IPS-18a (cell line): ENCODE measurements at regions not wholly inside any gene's neighbourhood (a gene's known extent, or its start where the extent isn't known, plus 50 kb on each side); places are given as distances from the start of the nearest gene placed in this dataset.

Source experiments
- H3K27ac ChIP-seq: one replicate; pipeline ENCODE4 v1.5.1; 2013; ENCODE audit warnings: low read length
- H3K27me3 ChIP-seq: one replicate; pipeline ENCODE4 v1.6.1; 2013; ENCODE audit warnings: mild to moderate bottlenecking, low read length; ENCODE audit not compliant: control insufficient read depth, insufficient read depth
- H3K36me3 ChIP-seq: one replicate; pipeline ENCODE4 v1.6.1; 2013; ENCODE audit warnings: low read depth, low read length; ENCODE audit not compliant: control insufficient read depth
- H3K4me1 ChIP-seq: one replicate; pipeline ENCODE4 v1.6.1; 2013; ENCODE audit warnings: low read depth, low read length; ENCODE audit not compliant: control insufficient read depth
- H3K4me3 ChIP-seq: one replicate; pipeline ENCODE4 v1.5.1; 2013; ENCODE audit warnings: low read length
- H3K9ac ChIP-seq: one replicate; pipeline ENCODE4 v1.6.1; 2013; ENCODE audit warnings: mild to moderate bottlenecking, low read length, moderate library complexity
- H3K9me3 ChIP-seq: one replicate; pipeline ENCODE4 v1.6.1; 2013; ENCODE audit warnings: low read depth, low read length; ENCODE audit not compliant: control insufficient read depth

DNA sequence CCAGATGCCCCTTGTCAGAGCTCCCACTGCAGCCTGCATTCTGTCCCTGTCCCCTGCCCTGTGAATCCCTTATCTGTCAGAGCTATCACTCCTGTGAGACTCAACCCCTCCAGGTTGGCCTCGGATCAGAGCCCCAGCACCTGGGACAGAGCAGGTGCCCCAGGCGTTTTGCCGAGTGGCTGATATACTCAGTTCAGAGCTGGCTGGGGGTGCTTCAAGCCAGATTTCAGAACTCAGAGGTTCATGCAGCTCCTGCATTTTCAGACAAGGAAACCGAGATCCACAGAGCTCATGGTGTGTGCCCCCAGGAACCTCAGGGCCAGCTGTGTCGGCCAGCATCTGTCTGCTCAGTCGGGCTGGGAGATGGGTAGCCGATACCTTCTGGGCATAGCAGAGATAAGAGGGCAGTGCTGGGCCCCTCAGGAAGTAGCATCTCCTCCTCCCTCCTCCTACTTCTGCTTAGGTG, 228.0 kb upstream of the RTL1 start:
- H3K4me3 ChIP-seq, result no peak overlapping the region
- H3K4me1 ChIP-seq, result no peaks in the 10 kb centered on the region
- no peaks in the 10 kb centered on the region for H3K27me3 ChIP-seq

DNA sequence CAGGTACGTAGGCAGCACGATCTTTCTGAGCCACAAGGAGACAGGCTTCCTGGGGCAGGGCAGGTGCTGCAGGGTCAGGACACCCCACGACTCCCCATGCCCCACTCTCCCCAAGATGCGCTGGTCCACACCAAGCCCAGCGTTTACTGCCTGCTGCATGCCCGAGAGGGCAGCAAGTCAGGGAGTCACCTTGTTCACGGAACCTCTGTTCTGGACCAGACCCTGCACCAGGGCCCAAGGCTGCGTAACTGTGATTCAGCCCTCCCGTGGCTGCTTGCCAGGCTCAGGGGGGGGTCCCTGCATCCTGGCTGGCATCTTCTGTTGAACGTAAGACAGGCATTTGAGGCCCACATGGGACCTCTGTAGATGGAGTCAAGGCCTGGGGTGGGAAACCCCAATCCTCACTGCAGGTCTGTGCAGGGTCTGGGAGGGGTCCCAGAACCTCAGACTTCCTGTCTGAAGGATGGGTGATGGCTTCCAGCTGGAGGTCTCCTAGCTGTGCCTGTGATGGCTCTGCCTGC, 228.6 kb upstream of the RTL1 start:
- Histone ChIP-seq H3K4me1 (no peaks in the 10 kb centered on the region), H3K4me3 (no peak overlapping the region), H3K27ac (no peak overlapping the region), H3K36me3 (no peaks in the 10 kb centered on the region), H3K27me3 (no peaks in the 10 kb centered on the region), H3K9me3 (no peaks in the 10 kb centered on the region), H3K9ac (no peak overlapping the region)

More for the DNA sequence above, 228.0 kb upstream of the RTL1 start:
- Histone ChIP-seq H3K27ac (no peak overlapping the region), H3K36me3 (no peaks in the 10 kb centered on the region), H3K9me3 (no peaks in the 10 kb centered on the region), H3K9ac (no peak overlapping the region)

DNA sequence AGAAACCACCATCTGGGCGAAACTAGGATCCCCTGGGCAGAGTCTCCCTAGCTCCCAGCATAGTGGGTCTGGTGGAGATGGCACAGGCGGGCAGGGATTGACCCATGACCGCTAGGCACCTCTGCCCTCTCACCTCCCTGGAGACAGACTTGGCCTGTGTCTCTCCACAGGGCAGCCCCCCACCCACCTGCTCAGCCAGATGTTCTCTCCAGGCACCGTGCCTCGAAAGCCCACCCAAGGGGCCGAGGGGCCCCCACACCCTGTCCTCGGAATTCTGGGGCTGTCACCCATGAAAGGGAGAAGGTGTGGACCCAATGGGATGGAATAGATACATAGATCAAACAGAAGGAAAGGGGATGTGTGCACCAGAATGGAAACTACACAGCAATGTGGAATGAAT, 229.1 kb upstream of the RTL1 start:
- Histone ChIP-seq H3K27me3 (no peaks in the 10 kb centered on the region), H3K36me3 (no peaks in the 10 kb centered on the region), H3K27ac (no peak overlapping the region), H3K4me3 (no peak overlapping the region), H3K4me1 (no peaks in the 10 kb centered on the region), H3K9me3 (no peaks in the 10 kb centered on the region), H3K9ac (no peak overlapping the region)

DNA sequence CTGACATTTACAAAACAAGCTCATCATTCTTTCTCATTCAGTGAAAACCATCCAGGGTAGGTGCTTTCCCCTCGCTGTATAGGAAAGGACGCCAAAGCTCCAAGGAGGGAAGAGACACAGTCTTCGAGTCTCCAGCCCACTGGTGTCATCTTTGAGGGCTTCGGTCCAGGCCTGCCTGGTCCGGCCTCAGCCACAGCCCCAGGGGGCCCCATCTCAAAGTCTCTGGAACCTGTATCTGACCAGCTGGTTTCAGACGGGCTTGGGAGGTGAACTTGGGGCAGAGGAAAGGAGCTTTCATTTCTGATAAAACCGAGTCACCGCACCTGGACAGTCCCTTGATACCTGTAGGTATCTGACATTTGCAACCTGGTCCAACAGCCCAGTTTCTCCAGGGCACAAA, 229.5 kb upstream of the RTL1 start:
- Histone ChIP-seq H3K27ac (no peak overlapping the region), H3K36me3 (no peaks in the 10 kb centered on the region), H3K9ac (no peak overlapping the region), H3K9me3 (no peaks in the 10 kb centered on the region), H3K4me1 (no peaks in the 10 kb centered on the region), H3K27me3 (no peaks in the 10 kb centered on the region), H3K4me3 (no peak overlapping the region)

DNA sequence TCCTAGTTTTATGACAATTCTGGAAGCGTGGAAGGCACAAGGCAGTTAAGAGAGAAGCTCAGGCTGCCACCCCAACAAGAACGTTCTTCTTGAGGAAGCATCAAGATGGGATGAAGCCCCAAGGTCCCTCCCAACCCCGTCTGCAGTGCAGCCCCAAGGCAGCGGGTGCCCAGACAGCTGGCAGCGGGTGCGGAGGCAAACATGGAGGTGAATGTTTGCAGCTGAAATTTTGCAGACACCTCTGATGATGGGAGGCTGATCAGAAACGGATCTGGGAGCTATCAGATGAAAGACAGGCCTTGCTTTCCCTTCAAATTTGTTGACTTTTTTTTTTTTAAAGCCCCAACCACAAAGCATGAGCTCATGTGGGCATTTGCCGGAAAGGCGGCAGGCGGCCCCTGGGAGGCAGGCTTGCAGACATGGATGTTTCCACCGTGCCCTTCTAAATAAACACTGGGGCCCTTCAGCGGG, 230.7 kb upstream of the RTL1 start:
- no peaks in the 10 kb centered on the region for H3K27me3 ChIP-seq
- H3K9ac ChIP-seq, result no peak overlapping the region
- H3K9me3 ChIP-seq, result no peaks in the 10 kb centered on the region
- H3K4me1 ChIP-seq, result no peaks in the 10 kb centered on the region
- H3K4me3 ChIP-seq, result no peak overlapping the region
- no peak overlapping the region for H3K27ac ChIP-seq
- no peaks in the 10 kb centered on the region for H3K36me3 ChIP-seq

DNA sequence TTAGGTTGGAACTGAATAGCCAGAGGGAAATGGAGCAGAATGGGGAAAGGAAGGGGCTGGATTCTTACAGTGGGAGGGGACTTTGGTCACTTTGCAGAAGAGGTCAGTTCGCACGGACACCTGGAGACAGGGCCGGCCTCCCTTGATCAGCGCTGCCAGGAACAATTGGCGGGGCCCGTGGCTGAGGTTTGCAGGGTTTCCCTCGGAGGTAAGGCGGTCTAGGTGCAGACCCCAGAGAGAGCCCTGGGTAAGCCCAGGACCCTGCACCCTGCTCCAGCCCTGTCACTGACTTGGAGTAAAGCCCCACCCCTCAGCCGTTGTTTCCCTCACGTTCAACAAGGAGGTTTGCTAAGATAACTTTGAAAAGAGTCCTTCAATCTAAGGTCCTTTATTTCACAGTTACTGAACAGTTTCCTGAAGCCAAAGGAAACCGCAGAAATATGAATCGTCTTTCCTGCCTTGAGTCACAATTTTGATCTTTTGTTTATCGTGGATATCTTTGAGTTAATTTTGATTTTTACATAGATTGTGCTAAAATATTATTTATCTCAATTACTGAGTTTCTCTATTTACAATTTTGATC, 231.4 kb upstream of the RTL1 start:
- Histone ChIP-seq H3K36me3 (no peaks in the 10 kb centered on the region), H3K9ac (no peak overlapping the region), H3K27me3 (no peaks in the 10 kb centered on the region), H3K4me1 (no peaks in the 10 kb centered on the region), H3K9me3 (no peaks in the 10 kb centered on the region), H3K27ac (no peak overlapping the region), H3K4me3 (no peak overlapping the region)

DNA sequence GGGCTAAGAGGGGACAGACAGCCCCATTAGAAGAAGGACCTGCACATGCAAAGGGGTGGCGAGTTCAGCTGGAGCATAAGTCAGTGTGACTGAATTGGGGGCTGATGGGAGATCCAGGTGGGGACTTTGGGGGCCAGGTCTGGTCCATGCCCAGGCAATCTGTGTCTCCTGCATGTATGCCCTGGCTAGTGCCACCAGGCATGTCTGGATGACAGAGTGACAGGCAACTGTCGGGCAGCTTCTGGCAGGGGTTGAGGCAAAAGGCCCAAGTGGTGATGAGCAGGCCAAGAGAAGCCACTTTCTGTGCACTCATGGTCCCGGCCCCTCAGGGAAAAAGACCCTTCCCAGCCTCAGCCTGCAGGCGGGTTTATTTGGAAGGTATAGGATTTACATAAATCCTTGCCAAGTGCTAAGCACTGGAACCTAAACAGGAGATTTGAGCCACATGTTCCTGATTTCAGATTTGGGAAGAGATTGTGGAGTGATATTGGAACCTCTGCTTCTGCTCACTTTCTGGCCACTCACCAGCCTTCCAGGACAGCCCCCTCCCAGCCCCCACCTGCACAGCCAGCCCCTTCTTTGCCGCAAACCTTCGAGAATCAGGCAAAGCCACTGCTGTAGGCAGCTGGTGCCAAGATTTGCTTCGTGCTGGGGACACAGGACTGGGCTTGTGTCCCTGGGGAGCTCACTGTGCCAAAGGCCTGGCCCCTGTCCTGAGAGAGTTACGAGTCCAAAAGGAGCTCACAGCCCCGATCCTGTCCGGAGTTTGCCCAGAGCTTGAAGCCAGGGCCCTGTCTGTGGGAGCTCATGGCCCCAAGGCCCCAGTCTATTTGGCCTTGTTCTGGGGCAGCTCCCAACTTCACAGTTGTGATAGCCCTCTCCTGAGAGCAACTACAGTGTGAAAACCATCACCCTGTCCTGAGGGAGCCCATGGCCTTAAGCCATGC, 232.5 kb upstream of the RTL1 start:
- H3K4me3 ChIP-seq, result no peak overlapping the region
- no peaks in the 10 kb centered on the region for H3K27me3 ChIP-seq
- no peak overlapping the region for H3K9ac ChIP-seq
- no peaks in the 10 kb centered on the region for H3K9me3 ChIP-seq
- no peak overlapping the region for H3K27ac ChIP-seq
- H3K36me3 ChIP-seq, result no peaks in the 10 kb centered on the region
- no peaks in the 10 kb centered on the region for H3K4me1 ChIP-seq

DNA sequence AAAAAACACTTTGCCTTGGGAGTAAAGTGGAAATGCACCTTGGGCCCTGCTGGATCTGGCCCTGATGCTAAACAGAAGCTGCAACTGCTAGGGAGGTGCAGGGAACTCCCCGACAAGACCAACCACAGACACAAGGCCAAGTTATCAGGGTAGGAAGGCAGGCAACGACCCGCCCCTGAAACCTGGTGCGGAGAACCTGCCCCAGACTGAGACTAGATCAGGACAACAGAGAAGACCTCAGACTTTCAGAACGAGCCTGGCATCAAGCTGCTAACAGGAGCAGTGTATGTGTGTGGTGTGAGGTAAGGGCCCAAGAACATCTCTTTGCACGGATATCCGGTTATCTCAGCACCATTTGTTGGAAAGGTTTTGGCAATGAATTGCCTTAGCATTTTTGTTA, 233.7 kb upstream of the RTL1 start:
- no peak overlapping the region for H3K4me3 ChIP-seq
- no peak overlapping the region for H3K9ac ChIP-seq
- no peaks in the 10 kb centered on the region for H3K36me3 ChIP-seq
- no peak overlapping the region for H3K27ac ChIP-seq
- H3K9me3 ChIP-seq, result peaks cover 6% of the 10 kb centered on the region
- no peaks in the 10 kb centered on the region for H3K4me1 ChIP-seq
- no peaks in the 10 kb centered on the region for H3K27me3 ChIP-seq

DNA sequence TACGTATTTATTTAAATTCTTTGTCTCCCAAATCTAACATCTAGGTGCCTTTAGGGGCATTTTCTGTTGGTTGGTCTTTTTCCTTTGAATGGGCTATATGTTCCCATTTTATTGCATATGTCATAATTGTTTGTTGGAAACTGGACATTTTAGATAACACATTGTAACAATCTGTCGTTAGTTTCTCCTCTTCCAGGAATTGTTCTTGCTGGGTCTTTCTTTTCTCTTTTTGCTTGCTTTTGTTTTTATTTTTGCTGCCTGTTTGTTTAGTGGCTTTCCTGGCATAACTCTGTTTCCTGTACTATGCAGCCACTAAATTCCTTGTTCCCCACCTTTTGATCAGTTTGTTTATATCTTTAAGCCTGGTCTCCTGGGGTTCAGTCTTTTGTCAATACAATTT, 244.3 kb upstream of the RTL1 start:
- Histone ChIP-seq H3K9ac (no peak overlapping the region), H3K36me3 (no peaks in the 10 kb centered on the region), H3K4me3 (no peak overlapping the region), H3K9me3 (peaks cover 3% of the 10 kb centered on the region), H3K4me1 (peaks cover 21% of the 10 kb centered on the region), H3K27me3 (no peaks in the 10 kb centered on the region), H3K27ac (no peak overlapping the region)

DNA sequence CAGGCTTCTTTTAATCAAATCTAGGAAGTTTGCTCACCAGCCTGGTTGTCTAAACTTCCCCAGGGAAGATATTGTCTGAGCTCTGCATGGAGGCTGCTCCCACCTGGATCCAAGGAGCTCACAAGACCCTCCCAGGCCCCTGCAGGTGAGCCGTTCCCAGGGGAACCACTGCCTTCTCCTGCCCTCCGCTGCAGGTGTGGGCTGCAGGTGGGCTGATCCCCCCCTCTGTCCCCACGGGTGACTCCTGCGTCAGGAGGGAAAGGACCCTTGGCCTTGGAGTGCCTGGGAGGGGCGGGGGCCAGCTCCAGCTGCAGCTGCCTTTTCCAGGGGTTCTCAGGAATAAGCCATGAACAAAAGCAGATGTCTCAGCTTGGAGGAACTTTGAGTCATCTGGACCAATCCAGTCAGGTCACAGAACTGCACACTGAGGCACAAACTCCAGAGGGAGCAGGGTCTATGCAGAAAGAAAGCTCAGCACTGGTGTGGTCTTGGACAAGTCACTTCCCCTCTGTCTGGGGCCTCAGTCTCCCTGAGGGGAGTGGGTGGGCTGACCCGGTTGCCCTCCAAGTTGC, 246.6 kb upstream of the RTL1 start:
- Histone ChIP-seq H3K9me3 (peaks cover 3% of the 10 kb centered on the region), H3K27ac (no peak overlapping the region), H3K4me1 (peaks cover 21% of the 10 kb centered on the region), H3K9ac (no peak overlapping the region), H3K36me3 (no peaks in the 10 kb centered on the region), H3K27me3 (no peaks in the 10 kb centered on the region), H3K4me3 (no peak overlapping the region)

DNA sequence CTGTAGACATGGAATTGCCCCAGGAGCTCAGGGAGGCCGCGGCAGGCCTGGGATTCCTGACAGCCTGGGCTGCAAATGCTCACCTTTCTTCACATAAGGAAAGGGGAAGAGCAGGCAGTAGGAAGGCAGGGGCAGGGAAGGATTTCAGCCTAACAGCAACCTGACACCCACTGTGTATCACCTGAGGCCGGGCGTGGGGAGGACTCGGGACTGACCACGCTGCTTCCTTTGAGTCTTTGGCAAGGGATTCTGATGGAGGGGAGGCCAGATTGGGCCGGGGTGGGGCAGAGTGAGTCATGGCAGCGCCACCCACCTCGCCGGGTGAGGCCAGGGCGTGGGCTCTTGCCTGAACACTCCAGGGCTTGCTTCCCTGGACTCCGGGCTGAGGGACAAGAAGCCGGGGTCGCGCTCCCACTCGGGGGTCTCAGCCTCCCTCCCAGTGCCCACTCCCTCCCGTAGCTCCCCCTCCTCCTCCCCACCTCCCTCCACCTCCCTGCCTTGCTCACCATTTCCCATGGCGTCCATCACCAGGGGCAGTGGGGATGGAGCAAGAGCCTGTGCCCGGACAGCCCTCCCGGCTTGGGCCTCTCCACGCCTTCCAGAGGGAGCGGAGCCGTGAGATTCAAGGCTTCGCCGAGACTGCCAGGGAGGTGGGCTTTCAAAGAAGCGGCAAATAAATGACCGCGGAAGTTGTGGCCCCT, 247.9 kb upstream of the RTL1 start:
- Histone ChIP-seq H3K4me1 (peaks cover 21% of the 10 kb centered on the region), H3K36me3 (no peaks in the 10 kb centered on the region), H3K4me3 (no peak overlapping the region), H3K9me3 (no peaks in the 10 kb centered on the region), H3K27me3 (no peaks in the 10 kb centered on the region), H3K9ac (no peak overlapping the region), H3K27ac (no peak overlapping the region)
